HCEC 1CT (cell line): ENCODE measurements at regions not wholly inside any gene's neighbourhood (a gene's known extent, or its start where the extent isn't known, plus 50 kb on each side); places are given as distances from the start of the nearest gene placed in this dataset.
"Not testable (repeated sequence)": the region's sequence is repeated elsewhere in the genome, so short reads cannot be mapped to it uniquely, and the experiment has no call there.

Experiments used
- DNase-seq: peaks from one replicate; pipeline ENCODE4 v3.0.0-alpha.2; 2017

DNA sequence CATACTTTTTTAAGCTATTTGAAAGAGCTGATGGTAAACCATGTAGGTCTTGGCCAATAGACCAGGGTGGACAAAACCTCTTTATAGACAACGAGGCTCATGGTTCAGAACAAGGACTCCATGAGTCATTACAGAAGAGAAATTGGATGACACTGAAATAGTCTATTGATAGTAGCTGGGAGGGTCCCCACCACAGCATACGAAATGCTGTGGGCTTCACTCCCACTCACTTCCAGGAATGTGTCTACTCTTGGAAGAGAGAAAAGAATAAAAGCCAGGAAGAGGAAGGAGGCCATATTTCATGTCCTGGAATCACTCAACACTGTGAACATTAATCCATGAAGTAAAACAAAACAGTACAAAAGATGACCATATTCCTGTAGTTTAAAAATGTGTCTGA is 82.3 kb upstream of the MXRA5 start:
- DNase-seq, result no peak

DNA sequence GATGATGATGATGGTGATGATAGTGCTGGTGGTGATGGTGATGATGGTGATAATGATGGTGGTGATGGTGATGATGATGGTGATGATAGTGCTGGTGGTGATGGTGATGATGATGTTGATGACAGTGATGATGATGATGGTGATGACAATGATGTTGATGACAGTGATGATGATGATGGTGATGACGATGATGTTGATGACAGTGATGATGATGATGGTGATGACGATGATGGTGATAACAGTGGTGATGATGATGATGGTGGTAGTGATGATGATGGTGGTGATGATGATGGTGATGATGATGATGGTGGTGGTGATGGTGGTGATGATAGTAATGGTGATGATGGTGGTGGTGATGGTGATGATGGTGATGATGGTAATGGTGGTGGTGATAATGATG is 80.1 kb upstream of the MXRA5 start:
- no peak for DNase-seq

DNA sequence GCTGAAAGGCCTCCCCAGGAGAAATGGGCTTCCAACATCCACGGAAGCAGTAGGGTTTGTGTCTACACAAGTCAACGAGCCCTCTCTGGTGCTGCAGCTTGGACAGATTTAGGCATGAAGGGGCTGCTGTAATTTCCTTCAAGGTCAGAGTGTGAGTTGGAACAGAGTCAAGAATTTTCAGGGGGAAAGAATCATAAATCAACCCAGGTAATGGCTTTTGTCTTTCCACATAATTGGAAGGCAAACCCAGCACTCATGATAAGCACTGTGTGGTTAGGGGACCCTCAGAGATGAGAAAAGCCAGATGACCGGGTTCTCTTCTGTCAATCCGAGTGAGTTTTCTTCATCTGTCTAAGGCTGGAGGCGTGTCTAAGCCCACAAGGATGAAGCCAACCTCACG is 78.6 kb upstream of the MXRA5 start:
- DNase-seq, result no peak

DNA sequence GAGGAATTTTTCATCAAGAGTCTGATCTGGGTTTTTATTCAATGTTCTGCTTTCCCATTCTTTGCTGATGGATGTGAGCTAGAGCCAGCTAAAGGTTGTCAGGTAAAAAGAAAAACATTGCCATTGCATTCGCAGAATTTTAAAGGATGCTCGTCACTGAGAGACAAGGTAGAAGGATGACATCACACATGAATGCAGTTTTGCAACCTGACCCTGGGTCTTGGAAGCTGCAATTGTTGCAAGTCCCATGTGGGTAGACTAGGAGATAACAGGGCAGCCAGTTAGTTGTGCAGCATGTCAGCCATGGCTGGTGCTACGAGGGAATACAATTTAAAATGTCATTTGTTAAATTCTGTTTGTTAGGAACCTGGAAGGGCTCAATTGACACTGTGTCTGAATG is 73.9 kb upstream of the MXRA5 start:
- no peak for DNase-seq

DNA sequence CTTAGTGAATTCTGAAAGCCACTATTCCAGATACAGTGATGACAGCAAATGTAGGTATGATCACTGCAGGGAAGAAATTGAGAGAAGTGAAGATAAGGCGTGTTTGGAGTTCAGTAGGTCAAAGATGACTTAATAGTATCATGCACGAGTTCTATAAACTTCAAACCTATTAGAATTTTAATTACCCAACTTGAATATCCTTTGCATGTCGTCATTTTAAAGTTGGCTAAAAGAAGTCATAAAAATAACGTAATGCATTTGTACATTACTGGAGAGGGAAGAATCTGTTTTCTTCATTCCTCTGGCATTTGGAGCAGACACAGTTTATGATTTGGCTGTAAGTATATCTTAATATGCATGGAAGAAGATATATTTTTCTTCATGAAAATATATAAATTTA is 68.6 kb upstream of the MXRA5 start:
- DNase-seq, result no peak

DNA sequence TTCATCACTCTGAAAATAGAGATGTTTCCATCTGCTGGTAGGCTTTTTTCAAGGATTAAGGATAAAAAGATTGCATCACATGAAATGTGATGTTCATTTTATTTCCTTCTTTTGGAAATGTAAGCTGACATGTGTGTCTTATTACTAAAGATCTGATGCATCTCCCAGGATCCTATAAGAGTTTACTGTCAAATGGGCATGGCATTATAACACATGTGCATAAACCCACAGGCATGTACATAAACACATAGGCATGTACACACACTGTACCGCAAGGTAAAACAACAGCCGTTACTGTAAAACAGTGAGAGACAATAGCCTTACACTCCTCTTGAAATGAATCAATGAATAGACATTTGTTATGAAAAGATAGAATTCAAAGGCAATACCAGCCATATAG is 65.2 kb upstream of the MXRA5 start:
- DNase-seq, result not testable (repeated sequence)

DNA sequence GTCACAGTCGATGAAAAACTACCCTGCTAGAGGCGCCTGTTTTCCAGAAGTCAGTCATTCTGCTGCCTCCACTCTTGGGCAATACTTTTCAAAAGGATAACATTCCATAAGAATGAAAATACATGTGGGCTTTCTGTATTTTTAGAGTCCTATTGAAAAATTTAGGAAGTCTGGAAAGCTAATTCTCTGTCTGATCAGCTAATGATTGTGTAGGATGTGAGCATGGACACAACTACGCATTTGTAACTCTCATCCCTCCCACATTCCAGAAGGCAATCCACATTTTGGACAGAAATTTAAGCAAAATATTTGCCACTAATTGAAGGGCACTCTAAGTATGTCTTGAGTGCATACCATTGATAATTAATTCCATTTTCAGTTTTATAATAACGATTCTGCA is 63.5 kb upstream of the MXRA5 start:
- DNase-seq, result not testable (repeated sequence)

DNA sequence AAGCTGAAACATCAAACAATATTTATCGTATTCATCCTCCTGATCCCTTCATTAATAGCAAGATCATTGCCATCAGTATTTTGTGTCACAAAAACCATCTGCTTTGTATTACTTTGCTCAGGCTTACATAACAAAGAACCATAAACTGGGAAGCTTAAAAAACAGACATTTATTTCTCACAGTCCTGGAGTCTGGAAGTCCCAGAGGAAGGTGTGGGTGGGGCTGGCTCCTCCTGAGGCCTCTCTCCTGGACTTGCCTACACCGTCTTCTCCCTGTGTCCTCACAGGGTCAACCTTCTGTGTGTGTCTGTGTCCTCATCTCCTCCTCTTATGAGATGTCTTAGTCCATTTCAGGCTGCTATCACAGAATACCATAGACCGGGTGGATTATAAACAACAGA is 61.3 kb upstream of the MXRA5 start:
- DNase-seq, result no peak

DNA sequence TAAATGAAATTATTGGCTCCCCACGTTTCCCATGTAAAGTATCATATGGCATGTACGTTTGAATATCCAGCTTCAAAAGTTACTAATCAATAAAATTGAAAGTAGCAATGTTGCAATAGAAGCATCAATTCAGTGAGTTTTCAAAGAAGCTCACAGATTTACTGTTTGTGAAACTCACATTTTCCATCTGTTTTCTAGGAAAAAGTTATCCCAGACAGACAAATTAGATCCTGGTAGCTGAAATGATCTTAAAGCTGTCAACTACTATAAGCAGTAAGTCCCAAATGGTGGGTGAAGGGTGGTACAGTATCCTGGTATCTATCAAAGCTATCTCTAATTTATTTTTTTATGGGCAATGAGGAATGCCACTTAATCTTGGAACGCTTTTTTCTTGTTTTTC is 60.7 kb upstream of the MXRA5 start:
- no peak for DNase-seq

DNA sequence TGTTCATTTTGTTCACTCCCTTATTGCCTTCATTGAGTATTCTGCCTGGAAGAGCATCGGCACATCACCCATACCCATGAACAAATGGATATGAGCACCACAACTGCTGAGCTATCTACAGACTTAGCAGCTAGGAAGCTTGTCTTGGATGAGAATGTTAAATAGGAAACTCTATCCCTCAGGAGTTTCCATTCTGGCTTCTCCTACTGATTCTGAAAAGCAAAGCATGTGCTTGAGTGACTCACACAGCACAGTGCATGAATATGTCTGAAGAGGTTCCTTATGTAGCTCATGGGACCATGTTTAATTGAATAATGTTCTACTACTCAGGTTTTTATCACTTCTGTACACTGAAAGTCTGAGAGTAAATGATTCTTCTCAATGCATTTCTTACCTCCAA is 57.3 kb upstream of the MXRA5 start:
- no peak for DNase-seq
